Stimulated activated CD4-positive, alpha-beta T cell treated with anti-CD3 and anti-CD28 coated beads, Interleukin-4, amount 100 ng/mL, for 24 hours (primary cell): ENCODE measurements at regions not wholly inside any gene's neighbourhood (a gene's known extent, or its start where the extent isn't known, plus 50 kb on each side); places are given as distances from the start of the nearest gene placed in this dataset.

Source experiments
- DNase-seq: peaks from one replicate; pipeline ENCODE4 v3.0.0-alpha.2; 2020

DNA sequence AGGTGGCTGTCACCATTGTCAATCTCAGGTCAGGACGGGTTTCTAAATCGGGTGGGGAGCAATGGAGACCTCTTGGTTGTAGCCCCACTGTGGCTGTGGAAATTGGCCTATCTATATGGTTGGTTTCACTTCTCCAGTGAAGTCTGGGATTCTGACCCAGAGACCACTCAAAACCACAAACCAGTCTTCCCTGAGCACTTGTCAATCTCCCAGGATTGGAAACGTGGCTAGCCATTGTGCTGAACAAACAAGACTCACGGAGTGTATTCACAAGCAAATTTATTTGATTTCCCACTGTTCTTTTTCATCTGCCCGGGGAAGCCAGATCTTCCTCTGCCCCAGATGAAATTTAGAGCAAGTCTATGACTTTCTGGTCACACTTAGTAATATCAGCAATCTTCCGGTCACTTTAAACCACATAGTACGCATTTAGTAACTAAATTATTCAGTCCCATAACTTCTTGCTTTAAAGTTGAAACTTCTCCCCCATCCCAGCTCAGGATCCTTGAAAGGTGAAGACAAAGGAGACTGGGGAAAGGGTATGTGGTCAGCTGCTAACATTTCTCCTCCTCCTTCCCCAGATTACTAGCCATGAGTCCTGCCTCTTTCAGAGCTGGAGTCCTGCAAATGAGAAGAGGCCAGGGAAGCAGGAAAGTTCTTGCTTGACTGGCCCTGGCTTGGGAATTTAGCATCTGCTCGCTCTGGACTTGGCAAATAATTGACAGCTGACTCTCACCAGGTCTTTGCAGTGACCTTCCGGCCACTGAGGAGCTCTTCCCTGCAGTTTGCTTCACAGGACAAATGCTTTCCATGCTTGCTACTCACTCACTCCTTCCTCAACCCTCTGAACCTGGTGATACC is 123.2 kb upstream of the MAX start:
- no peak for DNase-seq

DNA sequence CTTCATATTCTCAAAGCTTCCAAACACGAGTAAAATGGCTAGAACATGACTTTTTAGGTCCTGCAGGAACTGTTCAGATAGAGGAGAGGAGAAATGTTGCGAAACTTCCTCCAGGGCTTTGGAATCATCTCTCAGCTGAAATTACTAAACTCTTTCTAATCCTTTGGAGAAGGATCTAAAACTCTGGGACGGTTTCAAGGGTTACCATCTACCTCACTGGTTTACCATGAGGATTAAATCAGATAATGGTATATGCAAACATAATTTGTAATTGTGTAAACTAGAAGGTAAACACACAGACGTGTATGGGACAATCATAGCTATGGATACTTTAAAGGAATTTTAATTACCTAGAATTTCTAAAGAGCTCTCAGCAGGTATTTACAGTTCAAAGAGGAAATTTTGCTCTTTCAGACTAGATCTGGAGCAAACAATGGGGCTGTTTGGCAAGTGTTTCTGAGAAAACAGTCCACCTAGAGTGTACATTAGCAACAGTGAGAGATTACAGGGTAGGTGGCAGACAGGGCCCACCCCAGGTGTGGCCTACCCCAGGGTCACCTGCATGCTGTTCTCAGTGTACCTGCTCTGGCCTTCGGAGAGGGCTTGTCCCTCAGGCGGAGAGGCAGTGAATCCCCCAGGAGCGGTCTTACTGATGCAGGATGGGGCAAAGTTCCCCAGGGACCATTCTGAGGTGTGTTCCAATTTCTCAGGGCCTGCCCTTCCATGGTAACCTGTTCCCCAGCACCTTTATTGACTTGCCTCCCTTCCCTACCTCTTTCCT is 124.7 kb upstream of the MAX start:
- DNase-seq: no peak

DNA sequence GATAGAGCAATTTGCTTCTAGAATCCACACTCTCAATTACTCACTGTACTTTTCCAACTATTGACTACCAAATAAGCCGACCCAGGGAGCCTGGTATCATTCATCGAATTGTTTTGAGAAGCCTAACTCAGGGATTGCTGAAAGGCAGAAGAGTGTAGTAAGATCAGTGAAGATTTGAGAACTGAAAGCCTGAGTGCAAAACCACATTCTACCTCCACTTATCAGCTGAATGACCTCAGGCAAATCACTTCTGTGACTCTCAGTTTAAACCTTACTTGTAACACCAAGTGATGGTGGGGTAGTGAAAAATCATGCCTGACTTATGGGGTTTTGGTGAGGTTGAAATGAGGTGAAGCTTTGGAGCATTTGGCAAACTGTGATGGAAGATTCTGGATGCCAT is 126.1 kb upstream of the MAX start:
- DNase-seq: no peak

DNA sequence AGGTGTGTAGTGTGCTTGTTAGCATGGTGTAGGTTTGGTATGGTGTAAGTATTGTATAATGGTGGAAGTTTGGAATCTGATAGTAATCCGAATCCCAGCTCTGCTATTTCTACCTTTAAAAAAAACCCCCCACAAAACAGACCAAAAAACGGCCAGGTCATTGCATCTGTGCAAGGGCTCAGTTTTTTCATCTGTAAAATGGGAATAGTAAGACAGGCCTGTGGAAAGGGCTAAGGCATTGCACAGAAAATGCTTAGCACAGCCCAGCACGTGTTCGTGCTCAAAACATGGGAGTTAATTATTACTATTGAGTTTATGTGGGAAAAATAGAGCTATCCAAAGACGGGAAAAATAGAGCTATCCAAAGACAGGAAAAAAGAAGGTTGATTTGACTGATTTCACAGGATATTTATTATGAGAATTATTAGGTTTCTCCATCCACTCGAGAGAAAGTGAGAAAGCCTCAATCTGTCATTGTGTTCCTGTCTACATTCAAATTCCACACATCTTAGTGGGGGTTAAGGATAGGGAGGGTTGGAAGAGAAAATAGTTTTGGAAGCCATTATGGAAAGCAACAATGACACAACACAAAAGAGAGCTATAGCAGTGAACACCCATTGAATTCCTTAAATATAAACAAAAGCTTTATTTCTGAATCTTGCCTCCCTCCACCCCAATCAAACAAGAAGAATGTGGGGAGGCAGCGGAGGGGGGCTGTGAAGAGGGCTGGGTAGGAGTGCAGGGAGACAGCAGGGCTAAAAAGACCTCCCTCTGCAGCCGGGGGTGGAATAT is 126.8 kb upstream of the MAX start:
- no peak for DNase-seq

DNA sequence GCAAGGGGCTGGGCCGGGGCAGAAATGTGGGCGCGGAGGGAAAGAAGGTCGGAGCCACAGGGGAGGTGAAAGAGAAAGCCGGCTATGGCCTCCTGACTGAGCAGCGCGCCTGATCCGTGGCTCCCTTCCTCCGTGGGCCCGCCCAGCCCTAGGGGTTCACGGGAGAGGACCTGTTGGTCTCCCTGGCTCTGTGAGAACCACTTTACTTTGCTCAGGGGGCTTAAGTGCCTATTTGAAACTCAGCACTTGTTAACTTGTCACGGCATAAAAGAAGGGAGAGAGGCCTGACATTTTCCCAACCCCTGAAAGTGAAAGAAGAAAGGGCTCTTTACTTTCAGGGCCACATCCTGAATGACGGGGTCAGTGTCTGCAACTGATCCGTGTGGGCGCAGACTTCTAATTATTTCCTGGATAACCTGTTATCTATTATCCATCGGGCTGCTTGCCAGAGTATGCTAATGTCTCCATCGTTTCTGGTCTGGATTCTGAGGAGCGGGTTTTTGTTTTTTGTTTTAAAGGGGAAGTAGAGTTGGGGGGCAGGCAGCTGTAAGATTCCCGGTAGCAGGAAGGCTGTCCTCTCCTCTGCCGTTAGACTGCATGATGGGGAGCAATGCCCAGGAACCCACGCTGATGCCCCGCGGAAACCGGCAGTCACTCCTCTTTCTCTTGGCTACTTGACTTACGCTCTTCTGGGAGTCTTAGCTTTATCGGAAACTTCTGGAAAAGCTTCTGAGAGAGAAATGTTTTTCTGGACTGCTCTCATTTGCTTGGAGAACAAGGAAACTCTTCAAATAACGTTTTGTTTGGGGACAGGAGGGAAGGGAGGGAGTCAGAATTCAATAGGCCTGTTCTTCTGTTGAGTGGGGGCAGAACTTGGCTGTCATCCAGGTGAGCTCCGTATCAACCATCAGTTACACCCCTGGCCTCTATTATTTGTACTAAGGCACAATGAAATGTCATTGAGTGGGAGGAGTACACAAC is 127.7 kb upstream of the MAX start:
- peak; percentile 43 for DNase-seq

DNA sequence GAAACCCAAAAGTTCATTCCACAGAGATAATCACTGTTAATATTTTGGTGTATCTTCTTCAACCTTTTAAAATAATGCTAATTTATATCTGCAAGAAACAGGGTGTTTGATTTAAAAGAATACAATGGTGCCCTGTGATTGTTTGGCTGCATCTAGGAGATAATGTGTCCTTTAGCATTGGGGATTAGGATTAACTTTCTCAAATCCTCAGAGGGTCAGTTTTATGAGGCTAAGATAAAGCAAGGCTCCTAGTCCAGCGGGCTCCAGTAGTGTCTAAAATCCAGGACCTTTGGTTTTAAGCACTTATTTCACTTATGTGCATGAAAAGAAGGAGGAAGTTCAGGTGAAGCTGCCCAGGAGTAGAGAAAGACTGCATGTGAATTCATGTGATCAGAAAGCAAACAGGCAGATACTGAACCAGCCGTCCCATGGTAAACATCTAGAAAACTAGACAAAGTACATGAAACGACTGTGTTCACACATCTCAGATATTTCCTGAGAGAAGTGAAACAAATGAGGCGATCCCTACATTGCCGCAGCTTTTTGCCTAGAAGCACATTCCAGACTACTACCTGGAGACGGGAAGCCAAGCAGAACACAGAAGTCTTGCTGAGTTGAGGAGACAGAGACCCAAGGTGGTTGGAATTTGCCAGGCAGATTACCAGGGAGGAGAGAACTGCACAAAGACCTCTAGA is 129.1 kb upstream of the MAX start:
- no peak for DNase-seq

DNA sequence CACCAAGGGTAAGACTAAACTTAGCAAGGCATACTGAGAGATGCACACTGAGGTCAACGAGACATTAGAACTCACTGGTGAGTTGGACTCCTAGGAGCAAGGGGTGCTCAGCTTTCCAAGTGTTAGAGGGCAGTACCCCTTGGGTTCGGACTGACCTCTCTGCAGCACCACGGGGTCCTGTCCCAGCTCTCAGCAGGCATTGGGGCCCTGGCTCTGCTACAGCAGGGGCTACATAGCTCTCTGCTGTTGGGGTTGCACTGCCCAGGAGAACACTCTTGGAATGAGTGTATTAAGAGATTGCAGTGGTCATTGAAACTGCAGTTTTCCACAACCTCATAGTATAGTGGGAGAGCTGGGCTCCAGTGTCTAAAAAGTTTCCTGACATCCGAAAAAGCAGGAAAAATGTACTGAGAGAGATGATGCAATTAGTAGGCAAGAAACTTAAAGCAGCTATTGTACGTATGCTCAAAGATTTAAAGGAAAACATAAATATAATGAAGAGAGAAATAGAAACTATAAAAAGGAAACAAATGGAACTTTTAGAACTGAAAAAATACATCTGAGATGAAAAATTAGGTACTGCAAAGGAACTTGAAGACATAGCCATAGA is 132.5 kb upstream of the MAX start:
- no peak for DNase-seq

DNA sequence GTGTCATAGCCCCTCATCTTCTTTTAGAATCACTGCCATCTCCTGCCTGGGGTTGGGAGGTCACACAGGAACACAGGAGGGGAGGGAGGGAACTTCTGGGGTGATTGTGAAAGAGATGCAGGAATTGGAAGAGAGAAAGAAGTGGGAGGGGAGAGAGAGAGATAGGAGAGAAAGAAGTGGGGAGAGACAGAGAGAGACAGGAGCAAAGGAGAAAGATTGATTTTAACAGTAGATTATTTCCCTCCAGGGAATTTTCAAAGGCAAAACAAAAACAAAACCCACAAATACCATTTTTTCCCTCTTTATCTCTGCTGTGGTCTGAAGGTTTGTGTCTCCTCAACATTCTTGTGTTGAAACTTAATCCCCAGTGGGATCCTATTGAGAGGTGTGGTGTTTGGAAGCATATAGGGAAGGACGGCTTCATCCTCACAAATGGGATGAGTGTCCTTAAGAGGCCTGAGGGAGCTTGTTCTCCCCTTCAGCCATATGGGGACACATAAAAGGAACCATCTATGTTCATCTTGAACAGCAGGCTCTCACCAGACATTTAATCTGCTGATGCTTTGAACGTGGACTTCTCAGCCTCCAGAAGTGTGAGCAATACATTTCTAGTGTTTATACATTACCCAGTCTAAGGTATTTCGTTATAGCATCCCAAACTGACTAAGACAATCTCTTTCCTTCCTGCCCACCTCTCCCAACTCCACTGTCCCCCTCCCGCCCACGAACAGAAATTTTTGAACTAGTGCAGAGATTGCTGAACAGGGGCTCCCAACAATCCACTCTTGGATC is 134.9 kb upstream of the MAX start:
- DNase-seq: no peak

DNA sequence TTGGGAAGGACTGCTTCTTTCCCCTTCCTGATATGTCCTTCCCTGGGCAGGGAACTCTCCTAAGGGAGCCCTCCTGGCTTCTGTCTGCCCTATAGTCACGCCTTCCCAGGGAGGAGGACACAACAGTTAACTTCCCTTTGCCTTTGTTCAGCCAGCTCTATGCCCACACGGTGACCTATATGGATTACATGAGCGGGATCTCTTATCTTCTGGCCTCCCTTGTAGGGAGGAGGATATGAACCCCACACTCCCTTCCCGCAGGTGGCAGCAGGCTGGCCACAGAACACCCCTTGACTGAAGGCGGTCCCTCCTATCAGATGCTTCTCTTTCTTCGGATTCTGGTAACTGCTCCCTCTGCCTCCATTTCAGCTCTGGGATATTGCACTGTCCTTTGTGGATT is 135.6 kb upstream of the MAX start:
- no peak for DNase-seq

DNA sequence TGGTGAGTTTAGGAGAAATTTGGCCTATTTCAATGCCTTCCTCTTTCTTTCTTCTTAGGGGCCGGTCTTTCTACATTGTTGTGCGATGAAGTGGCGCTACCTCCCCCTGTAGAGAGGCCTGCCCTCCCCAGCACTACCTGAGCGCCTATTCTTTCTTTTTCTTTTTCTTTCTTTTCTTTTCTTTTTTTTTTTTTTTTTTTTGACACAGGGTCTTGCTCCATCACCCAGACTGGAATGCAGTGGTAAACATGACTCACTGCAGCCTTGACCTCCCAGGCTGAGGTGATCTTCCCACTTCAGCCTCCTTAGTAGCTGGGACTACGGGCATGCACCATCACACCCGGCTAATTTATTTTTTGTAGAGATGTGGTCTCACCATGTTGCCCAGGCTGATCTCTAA is 136.1 kb upstream of the MAX start:
- no peak for DNase-seq

DNA sequence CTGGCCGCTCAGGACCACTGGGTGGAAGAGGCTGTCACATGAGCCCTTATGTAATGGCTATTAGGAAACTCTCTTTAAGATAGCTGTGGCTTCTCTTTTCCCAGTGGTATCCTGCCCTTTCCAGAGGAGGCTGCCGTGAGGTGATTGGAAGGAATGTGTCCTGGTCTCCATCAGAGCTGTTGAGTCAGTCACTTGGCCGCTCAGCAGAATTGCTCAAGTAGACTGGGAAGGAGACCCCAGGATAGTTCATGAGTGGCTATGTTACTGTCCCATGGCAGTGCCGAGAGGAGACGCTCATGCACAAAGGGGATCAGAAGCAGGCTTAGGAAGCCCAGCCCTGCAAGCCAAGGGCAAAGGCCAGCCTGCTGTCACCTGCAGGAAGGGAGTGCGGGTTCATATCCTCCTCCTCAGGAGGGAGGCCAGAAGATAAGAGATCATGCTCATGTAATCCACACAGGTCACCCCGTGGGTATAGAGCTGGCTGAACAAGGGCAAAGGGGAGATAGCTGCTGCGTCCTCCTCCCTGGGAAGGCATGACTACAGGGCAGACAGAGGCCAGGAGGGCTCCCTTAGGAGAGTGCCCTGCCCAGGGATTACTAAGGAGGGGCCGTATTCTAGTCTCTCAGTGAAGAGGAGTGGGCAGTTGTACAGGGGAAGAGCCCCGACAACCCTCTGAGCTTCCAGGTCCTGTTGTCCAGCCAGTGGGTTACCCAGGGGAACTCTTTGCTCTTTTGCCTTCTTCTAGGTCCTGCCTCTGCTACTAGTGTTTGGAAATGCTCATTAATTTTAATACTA is 137.0 kb upstream of the MAX start:
- no peak for DNase-seq

DNA sequence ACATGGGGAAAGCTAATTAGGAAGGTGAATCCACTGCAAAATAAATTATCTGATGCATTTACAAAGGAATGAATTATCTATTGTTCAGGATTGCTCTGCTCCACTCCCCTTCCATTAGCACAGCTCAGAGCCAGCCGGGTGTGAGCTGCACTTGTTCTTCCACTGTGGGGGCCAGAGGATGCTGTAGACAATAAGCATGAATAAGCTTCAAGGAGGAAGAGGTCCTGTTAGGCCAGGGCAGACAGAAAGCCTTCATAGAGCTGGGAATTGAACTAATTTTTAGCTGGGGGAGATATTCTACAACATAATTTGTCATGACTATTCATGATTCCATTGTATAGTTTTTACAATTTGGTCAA is 137.6 kb upstream of the MAX start:
- DNase-seq: no peak

DNA sequence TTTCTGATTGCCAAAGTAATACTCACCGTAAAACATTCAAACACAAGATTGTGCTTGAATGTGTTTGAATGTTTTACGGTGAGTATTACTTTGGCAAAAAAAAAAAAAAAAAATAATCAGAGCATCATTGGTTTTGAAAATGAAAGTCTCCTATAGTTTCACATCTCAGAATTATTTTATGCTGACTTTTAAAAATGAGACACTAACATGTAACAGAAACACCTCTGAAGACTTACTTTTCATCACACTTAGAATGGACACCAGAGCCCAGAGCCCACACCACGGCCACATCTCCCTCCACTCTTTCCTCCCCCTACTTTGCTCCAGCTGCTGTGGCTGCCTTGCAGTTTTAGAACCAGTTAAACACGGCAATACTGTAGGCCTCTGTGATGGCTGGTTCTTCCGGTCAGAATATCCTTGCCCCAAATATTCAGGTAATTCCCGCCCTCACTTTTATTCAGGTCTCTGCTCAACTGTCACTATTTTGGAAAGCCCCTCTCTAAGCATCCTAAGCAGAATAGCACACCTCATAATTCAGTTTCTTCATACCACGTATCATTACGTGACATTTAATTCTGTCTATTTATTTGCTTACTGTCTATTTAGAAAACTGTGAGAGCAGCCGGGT is 138.9 kb upstream of the MAX start:
- DNase-seq: no peak

DNA sequence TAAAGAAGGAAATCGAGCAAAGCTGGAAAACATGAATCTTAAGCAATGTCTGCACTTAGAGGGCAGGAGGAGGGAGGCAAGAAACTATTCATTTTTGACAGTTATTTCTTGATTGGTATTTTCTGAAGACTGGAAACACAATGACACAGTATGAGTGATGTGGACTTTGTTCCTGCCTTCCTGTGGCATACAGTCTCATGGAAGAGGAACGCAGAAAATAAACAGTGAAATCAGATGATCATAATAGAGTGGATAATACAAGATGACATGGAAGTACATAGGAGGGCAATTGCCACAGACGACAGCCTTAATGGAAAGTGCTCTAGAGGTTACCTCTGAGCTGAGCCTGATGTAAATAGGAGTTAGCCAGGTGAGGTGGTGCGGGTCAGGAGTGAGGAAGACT is 140.4 kb upstream of the MAX start:
- DNase-seq: no peak

DNA sequence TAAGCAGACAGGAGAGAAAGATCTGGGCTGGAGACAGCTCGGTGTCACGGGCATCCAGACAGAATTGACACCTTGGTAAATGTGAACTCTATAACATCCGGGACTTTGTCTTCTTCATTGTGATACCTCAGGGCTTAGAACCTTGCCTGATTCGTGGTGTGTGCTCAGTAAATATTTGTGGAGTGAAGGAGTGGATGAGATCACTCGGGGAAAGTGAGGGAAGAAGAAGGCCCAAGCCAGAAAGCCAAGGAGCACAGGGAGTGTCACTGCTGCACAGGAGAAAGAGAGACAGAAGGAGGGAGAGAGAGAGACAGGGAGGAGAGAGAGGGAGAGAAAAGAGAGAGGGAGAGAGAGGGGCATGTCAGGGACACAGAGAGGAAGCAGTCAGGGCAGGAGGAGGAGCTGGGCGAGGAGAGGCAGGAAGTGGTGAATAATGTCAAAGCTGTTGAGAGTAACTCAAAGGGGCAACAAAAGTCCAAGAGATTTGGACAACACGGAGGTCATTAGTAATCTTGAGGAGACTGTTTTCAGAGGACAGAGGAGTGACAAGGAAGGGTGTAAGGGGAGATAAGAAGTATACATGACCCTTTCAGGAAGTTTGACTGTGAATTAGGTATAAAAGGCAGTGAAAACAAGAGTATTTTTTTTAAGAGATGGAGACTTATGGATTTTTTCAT is 141.6 kb upstream of the MAX start:
- no peak for DNase-seq

DNA sequence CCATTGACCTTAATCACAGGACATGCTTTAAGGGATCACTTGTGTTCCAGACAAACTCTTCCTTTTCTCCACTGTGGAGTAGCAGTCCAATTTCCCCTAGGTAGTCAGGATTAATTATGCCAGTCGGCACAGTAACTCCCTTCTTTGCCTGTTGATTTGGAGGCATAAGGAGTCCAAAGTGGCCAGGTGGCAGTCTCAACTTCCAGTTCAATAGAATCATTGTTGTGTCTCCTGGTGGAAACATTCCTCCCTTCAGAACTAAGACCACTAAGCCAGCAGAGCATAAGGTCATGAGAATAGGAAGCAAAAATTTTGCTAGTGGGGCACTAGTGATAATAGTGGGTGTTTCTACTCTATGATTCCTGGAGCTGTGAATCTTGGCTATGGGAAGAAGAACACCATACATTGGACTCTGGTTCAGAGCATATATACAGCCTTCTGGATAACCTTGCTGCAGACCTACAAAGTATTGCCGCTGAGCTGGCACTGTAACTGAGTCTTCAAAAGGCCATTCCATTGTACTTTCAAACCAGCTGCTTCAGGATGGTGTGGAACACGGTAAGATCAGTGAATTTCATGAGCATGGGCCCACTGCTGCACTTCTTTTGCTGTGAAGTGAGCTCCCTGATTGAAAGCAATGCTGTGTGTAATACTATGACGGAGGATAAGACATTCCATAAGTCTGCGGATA is 147.3 kb upstream of the MAX start:
- DNase-seq: no peak

DNA sequence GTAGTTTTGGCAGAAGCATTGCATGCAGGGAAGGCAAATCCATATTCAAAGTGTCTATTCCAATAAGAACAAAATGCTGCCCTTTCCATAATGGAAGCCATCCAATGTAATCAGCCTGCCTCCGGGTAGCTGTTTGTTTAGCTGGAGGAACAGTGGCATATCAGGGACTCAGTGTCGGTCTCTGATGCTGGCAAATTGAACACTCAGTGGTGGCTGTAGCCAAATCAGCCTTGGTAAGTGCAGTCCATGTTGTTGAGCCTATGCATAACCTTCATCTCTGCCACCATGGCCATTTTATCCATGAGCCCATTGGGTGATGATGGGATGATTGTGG is 147.8 kb upstream of the MAX start:
- no peak for DNase-seq

DNA sequence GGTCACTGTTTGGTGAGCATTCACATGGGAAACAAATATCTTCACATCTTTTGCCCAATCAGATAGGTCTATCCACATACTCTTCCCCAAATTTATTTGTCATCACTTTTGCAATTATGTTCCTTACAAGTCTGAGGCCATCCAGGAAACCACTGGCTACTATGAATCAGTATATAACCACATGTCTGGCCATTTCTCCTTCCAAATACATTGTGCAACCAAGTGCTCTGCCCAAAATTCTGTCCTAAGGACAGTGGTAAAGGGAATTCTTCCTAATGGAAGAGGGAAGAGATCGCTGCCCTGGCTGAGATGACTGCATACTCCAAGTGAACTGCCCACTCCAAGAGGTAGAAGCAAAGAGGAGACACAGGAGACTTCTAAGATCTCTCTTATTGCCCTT is 148.9 kb upstream of the MAX start:
- DNase-seq: no peak
